ENCODE measurements at regions not wholly inside any gene's neighbourhood (a gene's known extent, or its start where the extent isn't known, plus 50 kb on each side); places are given as distances from the start of the nearest gene placed in this dataset.

- Mint-ChIP-seq H3K27ac (peak overlapping the region in 1 of 10 donors; percentile 42), H3K4me3 (no peak overlapping the region), H3K36me3 (no peaks in the 10 kb centered on the region), H3K4me1 (peaks cover 0 to 6% (median 0%) of the 10 kb centered on the region in 4 donors), H3K9me3 (no peaks in the 10 kb centered on the region), H3K27me3 (peaks cover 5 to 12% (median 8%) of the 10 kb centered on the region in 5 donors)
- POLR2A ChIA-PET: no interaction called here
- DNase-seq: no peak
- no peak for ATAC-seq
Observed at GRCh38 chr22:22045571-22046335, 63.2 kb upstream of the TOP3B start.

DNA sequence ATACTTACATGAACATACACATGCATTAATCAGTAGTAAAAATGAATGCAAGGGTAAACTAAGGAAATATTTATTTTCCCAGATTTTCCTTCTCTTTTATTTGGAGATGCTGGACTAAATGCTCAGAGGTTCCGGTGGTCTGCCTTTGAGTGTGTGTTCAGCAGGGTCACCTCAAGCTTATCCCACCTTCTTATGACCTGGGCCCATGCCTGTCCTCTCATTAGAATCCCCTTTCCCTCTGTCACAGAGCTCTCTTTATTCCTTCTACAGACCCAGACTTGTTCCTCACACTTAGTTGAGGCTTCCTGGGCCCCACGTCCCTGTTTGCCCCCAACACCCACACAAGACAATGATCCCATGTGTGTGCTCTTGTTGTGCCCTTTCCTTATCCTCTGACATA is 61.6 kb upstream of the TOP3B start:
- POLR2A ChIA-PET: no interaction called here
- no peak overlapping the region for H3K27ac Mint-ChIP-seq
- no peaks in the 10 kb centered on the region for H3K36me3 Mint-ChIP-seq
- DNase-seq: no peak
- no peak for ATAC-seq
- peaks cover 4 to 22% (median 13%) of the 10 kb centered on the region in 5 donors for H3K27me3 Mint-ChIP-seq
- H3K4me3 Mint-ChIP-seq: no peak overlapping the region
- H3K4me1 Mint-ChIP-seq: peaks cover 0 to 6% (median 0%) of the 10 kb centered on the region in 4 donors
- no peaks in the 10 kb centered on the region for H3K9me3 Mint-ChIP-seq

DNA sequence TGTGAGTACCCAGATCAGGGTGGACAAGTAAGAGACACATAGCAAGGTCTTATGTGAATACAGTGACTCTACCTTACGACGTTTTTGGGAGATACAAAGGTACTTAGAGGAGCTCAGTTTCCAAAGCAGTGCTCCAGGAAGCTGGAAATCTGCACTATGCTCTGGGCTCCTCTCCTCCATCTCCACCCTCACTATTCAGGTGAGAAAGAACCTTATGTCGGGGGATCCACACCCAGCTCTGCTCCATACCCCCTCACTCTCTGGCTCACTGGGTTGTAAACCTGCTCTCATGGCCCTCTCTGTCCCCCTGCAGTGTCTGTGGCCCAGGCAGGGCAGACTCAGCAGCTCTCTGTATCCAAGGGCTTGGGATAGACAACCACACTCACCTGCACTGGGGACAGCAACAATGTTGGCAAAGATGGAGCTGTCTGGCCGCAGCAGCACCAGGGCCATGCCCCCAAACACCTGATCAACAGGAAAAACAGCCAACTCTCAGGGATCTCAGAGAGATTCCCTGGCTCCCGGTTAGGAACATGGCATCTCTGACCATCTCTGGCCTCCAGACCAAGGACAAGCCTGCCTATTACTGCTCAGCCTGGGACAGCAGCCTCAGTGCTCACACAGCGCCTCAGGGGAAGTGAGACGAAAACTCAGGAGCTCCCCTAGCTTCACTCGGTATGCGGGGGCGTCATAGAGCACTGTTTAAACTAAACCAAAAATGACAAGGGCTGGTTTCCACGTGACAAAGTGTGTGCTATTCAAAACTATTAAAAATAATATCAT is 60.9 kb upstream of the TOP3B start:
- Mint-ChIP-seq H3K9me3 (no peaks in the 10 kb centered on the region), H3K36me3 (no peaks in the 10 kb centered on the region), H3K27me3 (peaks cover 1 to 22% (median 11%) of the 10 kb centered on the region in 5 donors), H3K27ac (no peak overlapping the region), H3K4me3 (no peak overlapping the region), H3K4me1 (peaks cover 0 to 11% (median 0%) of the 10 kb centered on the region in 4 donors)
- ATAC-seq (no peak), DNase-seq (no peak)
- POLR2A ChIA-PET: no interaction called here

GRCh38 chr22:22042599-22043295 is 60.2 kb upstream of the TOP3B start:
- no peak overlapping the region for H3K27ac Mint-ChIP-seq
- no peaks in the 10 kb centered on the region for H3K36me3 Mint-ChIP-seq
- ATAC-seq (no peak), DNase-seq (no peak)
- no peaks in the 10 kb centered on the region for H3K9me3 Mint-ChIP-seq
- peaks cover 0 to 14% (median 0%) of the 10 kb centered on the region in 4 donors for H3K4me1 Mint-ChIP-seq
- H3K27me3 Mint-ChIP-seq: peaks cover 1 to 22% (median 10%) of the 10 kb centered on the region in 5 donors
- POLR2A ChIA-PET: no interaction called here
- H3K4me3 Mint-ChIP-seq: no peak overlapping the region

GRCh38 chr22:22042009-22042408 is 59.4 kb upstream of the TOP3B start:
- no peaks in the 10 kb centered on the region for H3K36me3 Mint-ChIP-seq
- H3K4me1 Mint-ChIP-seq: peaks cover 0 to 21% (median 0%) of the 10 kb centered on the region in 4 donors
- DNase-seq (no peak), ATAC-seq (no peak)
- peaks cover 1 to 22% (median 10%) of the 10 kb centered on the region in 5 donors for H3K27me3 Mint-ChIP-seq
- H3K9me3 Mint-ChIP-seq: no peaks in the 10 kb centered on the region
- POLR2A ChIA-PET: no interaction called here
- H3K27ac Mint-ChIP-seq: no peak overlapping the region
- H3K4me3 Mint-ChIP-seq: no peak overlapping the region

GRCh38 chr22:22040908-22041307 is 58.3 kb upstream of the TOP3B start:
- POLR2A ChIA-PET: no interaction called here

DNA sequence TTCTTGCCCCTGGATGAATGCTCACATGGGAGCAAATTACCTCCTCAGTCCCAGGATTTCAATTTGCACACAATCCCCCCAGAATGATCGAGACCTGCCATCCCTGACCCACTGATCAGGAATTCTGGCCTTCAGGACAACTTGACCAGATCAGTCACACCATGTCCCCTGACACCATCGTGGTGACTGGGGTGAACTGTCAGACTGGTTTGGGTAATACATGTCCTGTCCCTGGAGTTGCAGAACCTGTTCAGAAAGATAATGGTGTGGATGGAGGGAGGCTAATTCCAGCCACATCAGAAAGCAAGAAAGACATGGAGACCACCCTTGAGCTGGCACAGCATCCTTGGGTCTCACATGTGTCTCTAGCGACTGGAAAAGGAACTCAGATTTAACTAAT is 57.9 kb upstream of the TOP3B start:
- no peak for ATAC-seq
- POLR2A ChIA-PET: no interaction called here

More at GRCh38 chr22:22040908-22041307, 58.3 kb upstream of the TOP3B start:
- peaks cover 0 to 19% (median 7%) of the 10 kb centered on the region in 5 donors for H3K27me3 Mint-ChIP-seq
- ATAC-seq (no peak), DNase-seq (no peak)
- no peak overlapping the region for H3K4me3 Mint-ChIP-seq
- no peaks in the 10 kb centered on the region for H3K36me3 Mint-ChIP-seq
- H3K4me1 Mint-ChIP-seq: peaks cover 0 to 32% (median 0%) of the 10 kb centered on the region in 4 donors
- no peaks in the 10 kb centered on the region for H3K9me3 Mint-ChIP-seq
- H3K27ac Mint-ChIP-seq: no peak overlapping the region

DNA sequence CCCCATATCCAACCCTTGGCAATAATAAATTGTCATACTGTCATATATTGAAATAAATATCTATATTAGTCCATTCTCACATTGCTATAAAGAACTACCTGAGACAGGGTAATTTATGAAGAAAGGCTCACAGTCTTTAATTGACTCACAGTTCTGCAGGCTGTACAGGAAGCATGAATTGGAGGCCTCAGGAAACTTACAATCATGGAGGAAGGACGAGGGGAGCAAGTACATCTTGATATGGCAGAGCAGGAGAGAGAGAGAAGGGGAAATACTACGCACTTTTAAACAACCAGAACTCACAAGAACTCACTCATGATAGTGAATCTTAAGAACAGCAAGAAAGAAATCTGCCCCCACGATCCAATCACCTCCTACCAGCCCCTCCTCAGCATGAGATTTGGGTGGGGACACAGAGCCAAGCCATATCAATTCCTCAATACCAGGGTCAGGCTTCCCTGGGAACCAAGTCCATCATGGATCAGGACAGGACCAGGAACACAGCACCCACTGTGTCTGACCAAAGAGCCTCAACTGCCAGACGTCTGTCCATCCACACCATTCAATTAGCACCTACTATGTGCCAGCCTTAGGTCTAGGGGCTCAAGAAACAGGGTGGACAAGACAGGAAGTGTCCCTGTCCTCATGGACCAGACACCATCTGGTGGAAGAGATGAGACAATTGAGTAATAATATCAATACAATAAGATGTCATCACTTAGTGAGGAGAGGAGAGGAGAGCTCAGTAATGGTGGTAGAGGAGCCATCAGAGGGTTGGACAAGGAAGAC is 56.9 kb upstream of the TOP3B start:
- peaks cover 0 to 38% (median 0%) of the 10 kb centered on the region in 4 donors for H3K4me1 Mint-ChIP-seq
- ATAC-seq (no peak), DNase-seq (no peak)
- peaks cover 0 to 29% (median 7%) of the 10 kb centered on the region in 5 donors for H3K27me3 Mint-ChIP-seq
- no peaks in the 10 kb centered on the region for H3K9me3 Mint-ChIP-seq
- H3K36me3 Mint-ChIP-seq: no peaks in the 10 kb centered on the region
- POLR2A ChIA-PET: no interaction called here
- H3K27ac Mint-ChIP-seq: no peak overlapping the region
- H3K4me3 Mint-ChIP-seq: no peak overlapping the region

More for the DNA sequence above, 57.9 kb upstream of the TOP3B start:
- no peak for DNase-seq
- H3K9me3 Mint-ChIP-seq: no peaks in the 10 kb centered on the region
- no peak overlapping the region for H3K4me3 Mint-ChIP-seq
- H3K36me3 Mint-ChIP-seq: no peaks in the 10 kb centered on the region
- H3K27ac Mint-ChIP-seq: no peak overlapping the region
- H3K27me3 Mint-ChIP-seq: peaks cover 0 to 21% (median 7%) of the 10 kb centered on the region in 5 donors
- peaks cover 0 to 35% (median 0%) of the 10 kb centered on the region in 4 donors for H3K4me1 Mint-ChIP-seq

DNA sequence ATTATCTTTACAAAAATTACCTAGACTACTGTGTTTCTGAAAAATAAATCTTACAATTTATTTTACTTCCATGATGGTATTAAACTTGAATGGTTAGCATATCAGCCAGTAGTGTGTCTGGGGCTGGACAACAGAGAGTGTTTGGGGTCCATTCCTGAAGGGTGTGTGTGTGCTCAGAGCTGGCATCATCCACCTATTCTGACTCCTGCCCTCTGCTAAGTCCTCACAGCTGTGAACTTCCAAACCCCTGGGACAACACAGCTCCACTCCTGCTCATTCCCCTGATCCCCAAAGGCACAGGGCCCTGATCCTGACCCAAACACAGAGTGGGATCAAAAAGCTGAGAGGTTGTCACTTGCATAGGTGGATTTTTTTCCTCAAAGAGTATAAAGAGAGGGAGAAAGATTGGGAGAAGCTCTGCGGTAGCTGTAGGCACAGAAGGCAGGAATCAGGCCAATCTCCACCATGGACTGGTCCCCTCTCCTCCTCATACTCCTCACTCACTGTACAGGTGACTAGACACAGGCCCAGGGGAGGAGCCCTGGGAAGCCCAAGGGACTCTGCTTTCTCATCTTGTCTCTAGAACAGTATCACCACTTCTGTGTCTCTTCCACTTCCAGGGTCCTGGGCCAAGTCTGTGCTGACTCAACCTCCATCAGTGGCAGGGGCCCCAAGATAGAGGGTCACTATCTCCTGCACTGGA is 55.7 kb upstream of the TOP3B start:
- H3K27me3 Mint-ChIP-seq: peaks cover 0 to 37% (median 11%) of the 10 kb centered on the region in 5 donors
- POLR2A ChIA-PET: no interaction called here
- DNase-seq: no peak
- no peaks in the 10 kb centered on the region for H3K9me3 Mint-ChIP-seq
- H3K36me3 Mint-ChIP-seq: no peaks in the 10 kb centered on the region
- peaks cover 0 to 38% (median 0%) of the 10 kb centered on the region in 4 donors for H3K4me1 Mint-ChIP-seq
- H3K27ac Mint-ChIP-seq: no peak overlapping the region
- no peak overlapping the region for H3K4me3 Mint-ChIP-seq
- no peak for ATAC-seq

DNA sequence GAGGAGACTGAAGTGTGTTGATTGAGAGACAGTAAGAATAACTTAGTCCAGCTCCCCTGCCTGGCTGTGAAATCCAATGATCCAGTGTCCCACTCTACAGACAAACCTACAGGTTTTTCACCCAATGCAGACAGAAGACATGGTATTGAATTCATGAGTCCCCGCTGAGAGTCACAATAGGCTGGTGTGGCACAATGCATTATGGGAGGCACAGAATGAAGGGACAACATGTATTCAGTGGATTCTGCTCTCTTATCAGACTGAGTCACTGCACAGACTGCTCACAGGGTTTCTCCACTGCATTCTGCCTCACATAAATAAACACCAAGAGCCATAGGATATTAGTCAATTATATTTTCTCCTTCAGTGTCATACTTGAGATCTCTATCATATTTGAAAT is 55.2 kb upstream of the TOP3B start:
- ATAC-seq: no peak

DNA sequence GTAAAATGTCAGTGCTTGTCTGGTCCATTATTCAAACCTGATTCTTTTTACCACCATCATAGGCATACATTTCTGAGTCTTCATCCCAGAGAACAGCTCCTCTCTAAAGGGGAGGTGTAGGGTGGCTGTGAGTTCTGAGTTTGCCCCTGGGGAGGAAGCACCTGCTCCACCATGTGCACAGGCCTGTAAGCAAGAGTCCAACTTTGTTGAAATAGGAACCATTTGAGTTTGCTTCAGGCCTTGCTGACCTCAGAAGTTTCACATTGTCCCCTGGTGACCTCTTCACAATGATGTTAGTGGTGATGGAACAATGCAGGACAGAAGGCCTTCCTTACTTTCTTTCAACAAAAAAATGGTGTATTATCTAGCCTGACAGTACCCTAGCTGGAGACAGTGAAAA is 54.6 kb upstream of the TOP3B start:
- POLR2A ChIA-PET: no interaction called here
- H3K4me1 Mint-ChIP-seq: peaks cover 0 to 41% (median 0%) of the 10 kb centered on the region in 4 donors
- no peak for ATAC-seq
- H3K27ac Mint-ChIP-seq: peak overlapping the region in 1 of 10 donors; percentile 73
- H3K4me3 Mint-ChIP-seq: no peak overlapping the region
- no peaks in the 10 kb centered on the region for H3K9me3 Mint-ChIP-seq
- no peaks in the 10 kb centered on the region for H3K36me3 Mint-ChIP-seq
- no peak for DNase-seq
- H3K27me3 Mint-ChIP-seq: peaks cover 0 to 48% (median 11%) of the 10 kb centered on the region in 5 donors

More for the DNA sequence above, 55.2 kb upstream of the TOP3B start:
- H3K27ac Mint-ChIP-seq: peak overlapping the region in 1 of 10 donors; percentile 73
- no peaks in the 10 kb centered on the region for H3K9me3 Mint-ChIP-seq
- H3K36me3 Mint-ChIP-seq: no peaks in the 10 kb centered on the region
- peaks cover 0 to 39% (median 0%) of the 10 kb centered on the region in 4 donors for H3K4me1 Mint-ChIP-seq
- POLR2A ChIA-PET: no interaction called here
- no peak for DNase-seq
- no peak overlapping the region for H3K4me3 Mint-ChIP-seq
- peaks cover 0 to 43% (median 11%) of the 10 kb centered on the region in 5 donors for H3K27me3 Mint-ChIP-seq

GRCh38 chr22:22036588-22036987 is 54.0 kb upstream of the TOP3B start:
- ATAC-seq (no peak), DNase-seq (no peak)
- H3K4me1 Mint-ChIP-seq: peaks cover 0 to 40% (median 0%) of the 10 kb centered on the region in 4 donors
- no peaks in the 10 kb centered on the region for H3K36me3 Mint-ChIP-seq
- POLR2A ChIA-PET: no interaction called here
- H3K27ac Mint-ChIP-seq: peak overlapping the region in 2 of 10 donors; percentile 7 to 73
- peaks cover 0 to 48% (median 11%) of the 10 kb centered on the region in 5 donors for H3K27me3 Mint-ChIP-seq
- peak overlapping the region in 1 of 10 donors; percentile 38 for H3K4me3 Mint-ChIP-seq
- H3K9me3 Mint-ChIP-seq: no peaks in the 10 kb centered on the region

Data from naive thymus-derived CD8-positive, alpha-beta T cell (primary cell).